SK-N-SH (cell line): ENCODE measurements at regions not wholly inside any gene's neighbourhood (a gene's known extent, or its start where the extent isn't known, plus 50 kb on each side); places are given as distances from the start of the nearest gene placed in this dataset.

Source experiments
- CHD2 ChIP-seq: fragments of 150-350 bp; IDR thresholded peaks from 2 replicates; pipeline ENCODE4 v1.6.1; 2018; ENCODE audit warnings: low read length; ENCODE audit not compliant: partially characterized antibody
- CTCF ChIP-seq: fragments of 200-600 bp; sonication (generic); IDR thresholded peaks from 2 replicates; pipeline ENCODE4 v1.6.1; 2017; ENCODE audit warnings: antibody characterized with exemption, mild to moderate bottlenecking, moderate library complexity
- EP300 ChIP-seq, 2 experiments: IDR thresholded peaks; 2 replicates each; pipeline versions ENCODE4 v1.4.0 to v1.6.1; 2012; ENCODE audit warnings: borderline replicate concordance in 1 of 2, low read depth in 1 of 2, low read length in 1 of 2
- EZH2phosphoT487 ChIP-seq: fragments of 200-600 bp; sonication (generic); IDR thresholded peaks from 2 replicates; pipeline ENCODE4 v1.6.1; 2017; ENCODE audit warnings: low read depth, mixed run types, mild to moderate bottlenecking, antibody characterized with exemption, moderate library complexity, borderline replicate concordance
- FOSL2 ChIP-seq: IDR thresholded peaks from 2 replicates; pipeline ENCODE4 v1.4.0; 2012; ENCODE audit warnings: low read depth, mild to moderate bottlenecking, moderate library complexity, borderline replicate concordance
- GABPA ChIP-seq: IDR thresholded peaks from 2 replicates; pipeline ENCODE4 v1.4.0; 2012; ENCODE audit warnings: low read depth, mild to moderate bottlenecking
- POLR2AphosphoS5 ChIP-seq: IDR thresholded peaks from 2 replicates; pipeline ENCODE4 v1.6.1; 2012; ENCODE audit warnings: low read depth, low read length
- TAF1 ChIP-seq: IDR thresholded peaks from 2 replicates; pipeline ENCODE4 v1.6.1; 2012; ENCODE audit warnings: low read depth, mild to moderate bottlenecking, low read length, moderate library complexity, borderline replicate concordance
- USF1 ChIP-seq: IDR thresholded peaks from 2 replicates; pipeline ENCODE4 v1.4.0; 2012; ENCODE audit warnings: low read depth, borderline replicate concordance

- TF ChIP-seq EP300 (IDR thresholded peaks at IDR 0.05; ENCODE audit: borderline replicate concordance in 1 of 2, low read depth in 1 of 2, low read length in 1 of 2) (peak in 1 of 2 experiments; percentile 49; a peak in 1 of 4 replicates), CHD2 (no peak), CTCF (no peak), TAF1 (no peak), POLR2AphosphoS5 (no peak), EZH2phosphoT487 (no peak), USF1 (no peak), GABPA (no peak), FOSL2 (no peak)
Observed at GRCh38 chr4:135532132-135532531, 1330.5 kb upstream of the PABPC4L start.
